GM12891 (cell line): ENCODE measurements at regions not wholly inside any gene's neighbourhood (a gene's known extent, or its start where the extent isn't known, plus 50 kb on each side); places are given as distances from the start of the nearest gene placed in this dataset.

Source experiments
- POLR2A ChIP-seq: IDR thresholded peaks from 2 replicates; pipeline ENCODE4 v1.6.1; 2011; ENCODE audit warnings: low read depth, low read length, control low read depth
- TAF1 ChIP-seq: IDR thresholded peaks from 2 replicates; pipeline ENCODE4 v1.6.1; 2011; ENCODE audit warnings: low read depth, low read length, control low read depth

GRCh38 chr5:25488119-25488518, 843.3 kb upstream of the CDH10 start:
- TF ChIP-seq POLR2A (no peak), TAF1 (no peak)
